HepG2 (cell line): ENCODE measurements at regions not wholly inside any gene's neighbourhood (a gene's known extent, or its start where the extent isn't known, plus 50 kb on each side); places are given as distances from the start of the nearest gene placed in this dataset.

Experiments
- ATAC-seq: fragments of 200-7000 bp; cut with Tn5 transposase; 3 replicates; pipeline ENCODE4 v1.9.1; 2020; ENCODE audit warnings: mild to moderate bottlenecking, moderate library complexity
- BruUV-seq: library from RNA; stranded (reverse); fragments of 400-500 nt; replicated peaks from 2 replicates; lab custom pipeline; 2021; lab: Mats Ljungman, UMichigan
- CTCF ChIA-PET: fragments of 300-600 bp; formaldehyde crosslinking; extraction: SDS; loops from one replicate; lab custom pipeline; 2021; ENCODE audit warnings: low total read pairs, inconsistent platforms, low intra/inter-chr PET ratio; lab: Yijun Ruan, JAX
- POLR2A ChIA-PET: fragments of 350-600 bp; sonication (Branson Sonifier 250); formaldehyde crosslinking; loops from one replicate; lab custom pipeline; 2020; ENCODE audit warnings: antibody characterized with exemption, inconsistent platforms; lab: Yijun Ruan, JAX
- DNase-seq: peaks from one replicate; pipeline ENCODE4 v3.0.0-alpha.2; 2015; ENCODE audit warnings: low spot score
- FAIRE-seq: peaks from 3 replicates; lab custom pipeline; 2011; peaks lifted over from hg19 to GRCh38; lab: Jason Lieb, UNC
- H2AFZ ChIP-seq: one replicate; pipeline ENCODE4 v1.6.1; 2011; ENCODE audit warnings: low read length, inconsistent platforms
- H3K27ac ChIP-seq: fragments of 300-600 bp; 3 replicates; pipeline ENCODE4 v1.8.0; 2011; ENCODE audit warnings: mixed run types, mild to moderate bottlenecking, mixed read lengths, low read length, inconsistent platforms; ENCODE audit not compliant: insufficient read depth; ENCODE audit errors: extremely low read length
- H3K27me3 ChIP-seq, 2 experiments: fragments of 200-600 bp in 1 of 2; 2 replicates in 1 of 2; 3 replicates in 1 of 2; pipeline versions ENCODE4 v1.6.0 to v1.8.0; 2011; ENCODE audit warnings: low read length in 2 of 2, mild to moderate bottlenecking in 2 of 2, moderate library complexity in 2 of 2, inconsistent platforms in 1 of 2; ENCODE audit not compliant: insufficient read depth in 2 of 2, control insufficient read depth in 1 of 2
- H3K36me3 ChIP-seq, 2 experiments: fragments of 200-600 bp in 1 of 2; replicated peaks in 1 of 2; 2 replicates in 1 of 2; 3 replicates in 1 of 2; pipeline versions ENCODE4 v1.5.1 to v1.8.0; 2011; ENCODE audit warnings: low read length in 2 of 2, inconsistent platforms in 1 of 2; ENCODE audit not compliant: insufficient read depth in 2 of 2, control insufficient read depth in 1 of 2
- H3K4me1 ChIP-seq: 2 replicates; pipeline ENCODE4 v1.5.1; 2012; ENCODE audit warnings: low read length, inconsistent platforms; ENCODE audit not compliant: insufficient read depth
- H3K4me2 ChIP-seq: 2 replicates; pipeline ENCODE4 v1.6.0; 2011; ENCODE audit warnings: low read depth, low read length, inconsistent platforms
- H3K4me3 ChIP-seq, 3 experiments: fragments of 200-600 bp in 1 of 3; sonication (generic), shearing (Covaris generic) in 1 of 3; replicated peaks in 1 of 3; 2 replicates each; pipeline ENCODE4 v1.5.1; 2011 to 2016; ENCODE audit warnings: low read length in 3 of 3, inconsistent platforms in 2 of 3, low read depth in 2 of 3, mild to moderate bottlenecking in 2 of 3, control low read depth in 1 of 3, mixed read lengths in 1 of 3; ENCODE audit not compliant: insufficient read depth in 1 of 3
- H3K79me2 ChIP-seq: one replicate; pipeline ENCODE4 v1.6.1; 2011; ENCODE audit warnings: low read length, inconsistent platforms; ENCODE audit not compliant: insufficient read depth
- H3K9ac ChIP-seq: 2 replicates; pipeline ENCODE4 v1.6.0; 2011; ENCODE audit warnings: mild to moderate bottlenecking, low read depth, low read length, inconsistent platforms; ENCODE audit not compliant: insufficient read depth
- H3K9me3 ChIP-seq: 2 replicates; pipeline ENCODE4 v1.5.1; 2012; ENCODE audit warnings: mild to moderate bottlenecking, low read length
- H4K20me1 ChIP-seq: 2 replicates; pipeline ENCODE4 v1.6.0; 2011; ENCODE audit warnings: inconsistent platforms, mild to moderate bottlenecking, low read length, moderate library complexity; ENCODE audit not compliant: insufficient read depth
- CERS6 ChIP-seq: sonication (generic); formaldehyde crosslinking; IDR thresholded peaks from 2 replicates; pipeline ENCODE4 v1.5.0; 2020; ENCODE audit warnings: missing genetic modification reagents
- DPF2 ChIP-seq: sonication (generic); formaldehyde crosslinking; IDR thresholded peaks from 2 replicates; pipeline ENCODE4 v1.4.0; 2020; ENCODE audit warnings: mild to moderate bottlenecking, low read depth, missing genetic modification reagents, borderline replicate concordance
- ELK4 ChIP-seq: sonication (generic); formaldehyde crosslinking; IDR thresholded peaks from 2 replicates; pipeline ENCODE4 v1.9.0; 2021; ENCODE audit warnings: missing genetic modification reagents, borderline replicate concordance
- FOXA1 ChIP-seq, 2 experiments: fragments of 450-650 bp in 1 of 2; sonication (generic) in 1 of 2; formaldehyde crosslinking in 1 of 2; IDR thresholded peaks; 2 replicates each; pipeline versions ENCODE4 v1.4.0 to v1.6.1; 2016 to 2020; ENCODE audit warnings: missing genetic modification reagents in 1 of 2
- MBD4 ChIP-seq: IDR thresholded peaks from 2 replicates; pipeline ENCODE4 v1.6.1; 2012; ENCODE audit warnings: low read length, inconsistent platforms, borderline replicate concordance
- RFX5 ChIP-seq: IDR thresholded peaks from 2 replicates; pipeline ENCODE4 v1.6.1; 2011; ENCODE audit warnings: low read depth, low read length, improper control_type of control experiment
- SRF ChIP-seq: IDR thresholded peaks from 2 replicates; pipeline ENCODE4 v1.6.1; 2011; ENCODE audit warnings: mild to moderate bottlenecking, low read depth, low read length, moderate library complexity
- TEAD2 ChIP-seq: sonication (generic); formaldehyde crosslinking; IDR thresholded peaks from 2 replicates; pipeline ENCODE4 v1.9.0; 2021; ENCODE audit warnings: missing genetic modification reagents
- ZNF362 ChIP-seq: sonication (generic); formaldehyde crosslinking; IDR thresholded peaks from 2 replicates; pipeline ENCODE4 v1.4.0; 2020; ENCODE audit warnings: missing genetic modification reagents, mild to moderate bottlenecking, borderline replicate concordance
- ZNF605 ChIP-seq: sonication (generic); formaldehyde crosslinking; IDR thresholded peaks from 2 replicates; pipeline ENCODE4 v1.8.0; 2022; ENCODE audit warnings: mild to moderate bottlenecking, missing genetic modification reagents
- ZNF879 ChIP-seq: sonication (generic); formaldehyde crosslinking; IDR thresholded peaks from 2 replicates; pipeline ENCODE4 v1.8.1; 2023; ENCODE audit warnings: missing genetic modification reagents
- ZSCAN5A ChIP-seq: sonication (generic); formaldehyde crosslinking; IDR thresholded peaks from 2 replicates; pipeline ENCODE4 v1.8.0; 2022; ENCODE audit warnings: mild to moderate bottlenecking, missing genetic modification reagents, borderline replicate concordance
- WGBS: methylation state at CpG from one replicate; pipeline ENCODE4 v1.1.6; 2017; ENCODE audit warnings: low lambda C conversion rate; 5-methylcytosine and 5-hydroxymethylcytosine counted together
- in situ Hi-C: cut with HindIII; loops from 2 replicates; pipeline ENCODE4 v1.10.0; 2017; ENCODE audit warnings: low pct_unique_long_range_greater_than_20kb; ENCODE audit not compliant: extremely low pct_ligation_motif_present
- intact Hi-C: fragments of 100-400 bp; cut with micrococcal nuclease; formaldehyde crosslinking; loops from one replicate; pipeline ENCODE4 v1.10.0; 2022; ENCODE audit not compliant: unreplicated experiment

- no peak for TF ChIP-seq CERS6
- TF ChIP-seq ELK4, result no peak
- no peak for TF ChIP-seq MBD4
- TF ChIP-seq TEAD2 (CRISPR knock-in tag), result no peak
Observed at GRCh38 chr4:124846306-124846705, 133.8 kb upstream of the ANKRD50 start (continued).

- peaks cover 62% of the 10 kb centered on the region for H3K9me3 ChIP-seq
- no peaks in the 10 kb centered on the region for H3K79me2 ChIP-seq
- H3K4me1 ChIP-seq, result no peaks in the 10 kb centered on the region
- H3K9ac ChIP-seq, result no peak overlapping the region
- H3K27ac ChIP-seq, result no peak overlapping the region
- FAIRE-seq (no peak), ATAC-seq (no peak), DNase-seq (no peak)
- H3K4me3 ChIP-seq, result no peak overlapping the region
- no peaks in the 10 kb centered on the region for H4K20me1 ChIP-seq
- in situ Hi-C loops (no loop called here), intact Hi-C loops (no loop called here)
- ChIA-PET CTCF (no interaction called here), POLR2A (no interaction called here)
- no peaks in the 10 kb centered on the region; a peak in 1 of 5 replicates for H3K36me3 ChIP-seq
- WGBS, result 0% methylated on average over 3 of the region's 3 CpGs
- no peak overlapping the region for H3K4me2 ChIP-seq
- no TSS peak for BruUV-seq
- no peak overlapping the region for H2AFZ ChIP-seq
- TF ChIP-seq ZNF362 (CRISPR knock-in tag) (no peak), SRF (no peak), RFX5 (no peak), ZNF605 (CRISPR knock-in tag) (no peak), FOXA1 (IDR thresholded peaks at IDR 0.05) (no peak), FOXA1 (CRISPR knock-in tag; IDR thresholded peaks at IDR 0.05) (no peak), ZSCAN5A (no peak), ZNF879 (no peak), DPF2 (no peak)
- no peaks in the 10 kb centered on the region for H3K27me3 ChIP-seq
Observed at GRCh38 chr4:124839786-124840390, 127.4 kb upstream of the ANKRD50 start.
